GM21423 (cell line): ENCODE measurements at regions not wholly inside any gene's neighbourhood (a gene's known extent, or its start where the extent isn't known, plus 50 kb on each side); places are given as distances from the start of the nearest gene placed in this dataset.
A peak's percentile ranks its signal among the peaks of the same experiment; 100 is the strongest.

Experiments used
- ATAC-seq: cut with Tn5 transposase; IDR thresholded peaks from one replicate; pipeline ENCODE4 v1.9.1; 2021; ENCODE audit warnings: mild to moderate bottlenecking, moderate library complexity; ENCODE audit not compliant: unreplicated experiment

DNA sequence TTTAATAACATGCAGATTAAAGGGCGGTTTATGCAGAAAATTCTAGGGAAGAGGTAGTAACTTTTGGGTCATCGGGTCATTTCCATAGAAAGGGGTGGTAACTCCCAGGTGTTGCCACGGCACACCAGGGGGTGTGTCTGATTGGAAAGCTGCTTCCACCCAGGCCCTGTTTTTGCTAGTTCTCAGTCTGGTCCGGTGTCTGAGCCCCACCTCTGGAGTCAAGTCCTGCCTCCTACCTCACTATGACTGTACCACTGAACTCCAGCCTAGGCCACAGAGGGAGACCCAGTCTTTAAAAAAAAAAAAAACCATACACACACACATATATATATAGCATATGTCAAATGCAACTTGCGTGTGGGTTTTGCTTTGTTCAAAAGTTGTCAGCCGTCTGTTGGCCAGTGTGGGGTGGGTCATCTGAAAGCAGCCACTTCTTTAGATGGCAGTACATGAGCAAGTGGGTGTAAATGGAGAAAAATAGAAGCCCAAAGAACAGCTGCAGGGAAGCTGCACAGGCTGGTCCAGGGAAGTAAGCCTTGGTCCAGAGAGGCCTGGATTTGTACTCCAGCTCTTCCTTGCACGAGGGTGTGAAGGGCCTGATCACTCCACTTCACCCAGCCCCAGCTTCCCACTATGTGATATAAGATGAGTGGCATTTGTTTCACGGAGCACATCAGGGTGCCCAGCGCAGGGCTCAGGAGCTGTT, 110.7 kb upstream of the SPRY4 start:
- ATAC-seq = no peak

DNA sequence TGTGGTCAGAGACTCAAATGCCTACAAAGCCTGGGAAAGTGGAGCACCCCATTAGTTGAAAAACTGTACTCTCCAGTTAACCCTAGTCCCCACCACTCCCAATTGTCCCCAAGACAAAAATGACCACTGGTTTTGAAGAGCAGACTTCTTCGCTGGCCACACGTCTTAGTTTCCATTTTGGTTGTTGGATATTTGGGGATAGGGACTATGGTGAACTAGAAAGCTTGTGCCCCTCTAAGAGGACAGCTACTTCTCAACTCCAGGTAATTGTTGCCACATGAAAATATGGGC, 109.4 kb upstream of the SPRY4 start:
- no peak for ATAC-seq

DNA sequence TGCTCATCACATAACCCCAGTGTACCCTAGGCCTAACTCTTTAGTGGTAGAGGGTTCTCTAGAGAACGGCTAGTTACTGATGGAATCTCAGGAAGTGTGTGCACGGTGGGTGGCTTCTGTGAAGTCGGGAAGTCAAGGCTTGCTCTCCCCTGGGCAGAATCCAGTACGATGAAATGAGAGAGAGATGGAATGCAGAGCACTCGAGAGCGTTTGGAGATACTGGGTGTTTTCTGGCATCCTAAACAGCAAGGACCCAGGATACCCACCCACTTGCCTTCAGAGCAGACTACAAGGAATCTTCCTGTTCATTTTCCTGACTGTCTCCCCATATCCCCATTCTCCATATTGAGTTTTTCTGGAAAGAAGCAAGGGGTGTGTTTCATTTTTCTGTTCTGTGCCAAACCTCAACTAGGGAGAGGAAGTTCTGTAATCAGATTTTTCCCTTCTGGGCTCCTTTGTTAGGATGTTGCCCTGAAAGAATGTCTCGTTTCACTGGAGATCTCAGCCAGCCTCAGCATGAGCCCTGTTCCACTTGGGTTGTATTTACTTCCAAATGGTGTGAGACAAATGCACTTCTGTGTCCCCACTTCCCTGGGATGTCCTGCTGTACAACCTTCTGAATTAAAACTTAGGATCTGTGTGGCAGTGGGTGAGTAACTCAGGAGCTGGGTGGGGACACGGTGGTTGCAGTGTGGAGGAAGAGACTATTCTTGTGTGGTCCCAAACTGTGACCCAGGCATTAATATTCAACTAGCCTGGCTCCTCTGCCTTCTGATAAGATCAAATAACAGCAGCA, 108.9 kb upstream of the SPRY4 start:
- ATAC-seq = no peak

DNA sequence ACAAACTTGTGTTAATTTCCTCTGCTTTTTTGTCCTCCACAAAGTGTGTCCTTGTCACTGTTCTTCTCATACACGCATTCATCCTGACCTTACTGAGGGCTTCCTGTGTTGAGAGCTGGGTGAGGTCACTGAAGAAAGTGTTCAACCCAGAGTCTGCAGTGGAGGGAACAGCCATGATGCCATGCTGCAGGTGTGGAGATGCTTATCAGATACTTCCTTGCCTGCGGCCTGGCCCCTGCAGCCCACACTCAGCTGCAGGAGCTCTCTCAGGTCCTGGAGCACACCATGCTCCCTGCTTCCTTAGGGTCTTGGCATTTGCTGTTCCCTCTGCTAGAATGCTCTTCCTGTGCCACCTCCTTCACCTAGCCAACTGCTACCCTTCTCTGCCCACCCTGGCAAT, 108.1 kb upstream of the SPRY4 start:
- peak; percentile 65 for ATAC-seq

DNA sequence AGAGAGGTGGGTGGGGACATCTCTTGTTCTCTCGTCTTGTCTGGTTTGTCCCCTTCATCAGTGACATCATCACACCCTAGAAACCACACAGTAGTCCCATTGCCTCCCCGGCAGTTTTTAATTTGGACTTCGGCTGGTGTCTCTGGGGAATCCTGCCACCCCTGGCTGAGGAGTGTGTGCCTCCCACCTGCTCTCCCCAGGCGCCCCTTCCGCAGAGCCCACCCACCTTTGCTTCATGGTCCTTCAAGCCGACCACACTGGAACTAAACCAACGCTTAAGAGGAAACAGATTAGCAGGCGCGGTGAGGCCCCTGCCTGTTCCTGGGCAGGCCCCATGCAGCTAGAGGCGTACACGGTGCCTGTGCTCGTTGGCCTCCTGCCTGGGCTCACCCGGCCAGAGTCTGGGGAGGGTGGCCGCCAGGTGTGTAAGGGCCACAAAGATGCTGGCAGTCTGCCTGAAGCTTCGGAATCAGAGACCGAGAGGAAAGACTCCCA, 107.6 kb upstream of the SPRY4 start:
- peak; percentile 73 for ATAC-seq

DNA sequence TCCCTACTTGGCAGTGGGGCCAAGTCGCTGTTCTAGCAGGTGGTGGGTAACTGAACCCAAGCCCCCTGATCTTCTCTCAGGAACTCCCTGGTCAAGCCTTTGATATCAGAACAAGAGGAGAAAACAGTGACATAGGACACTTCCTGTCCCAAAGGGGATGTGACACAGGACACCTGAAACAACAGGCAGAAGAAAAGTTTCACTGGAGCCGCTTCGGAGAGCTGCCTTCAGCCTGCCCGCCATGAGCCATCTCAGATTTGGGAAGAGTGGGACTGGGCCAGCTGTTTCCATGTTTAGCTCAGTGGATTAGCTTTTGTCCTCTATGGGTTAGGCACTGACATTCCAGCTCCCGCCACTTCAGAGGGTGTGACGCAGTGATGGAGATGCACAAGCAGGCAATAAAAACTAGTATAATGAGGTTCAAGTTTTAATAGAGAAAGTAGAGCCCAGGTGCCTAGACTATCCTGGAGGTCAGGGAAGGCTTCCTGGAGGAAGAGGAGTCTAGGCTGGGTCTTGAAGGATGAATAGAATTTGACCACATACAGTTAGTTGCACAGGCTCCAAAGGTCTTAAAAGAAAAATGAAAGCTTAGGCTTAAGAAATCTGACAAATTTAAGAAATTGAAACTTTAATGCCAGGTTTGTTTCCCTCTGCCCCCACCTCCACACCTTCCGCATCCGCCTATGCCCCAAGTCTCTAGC, 104.1 kb upstream of the SPRY4 start:
- no peak for ATAC-seq

DNA sequence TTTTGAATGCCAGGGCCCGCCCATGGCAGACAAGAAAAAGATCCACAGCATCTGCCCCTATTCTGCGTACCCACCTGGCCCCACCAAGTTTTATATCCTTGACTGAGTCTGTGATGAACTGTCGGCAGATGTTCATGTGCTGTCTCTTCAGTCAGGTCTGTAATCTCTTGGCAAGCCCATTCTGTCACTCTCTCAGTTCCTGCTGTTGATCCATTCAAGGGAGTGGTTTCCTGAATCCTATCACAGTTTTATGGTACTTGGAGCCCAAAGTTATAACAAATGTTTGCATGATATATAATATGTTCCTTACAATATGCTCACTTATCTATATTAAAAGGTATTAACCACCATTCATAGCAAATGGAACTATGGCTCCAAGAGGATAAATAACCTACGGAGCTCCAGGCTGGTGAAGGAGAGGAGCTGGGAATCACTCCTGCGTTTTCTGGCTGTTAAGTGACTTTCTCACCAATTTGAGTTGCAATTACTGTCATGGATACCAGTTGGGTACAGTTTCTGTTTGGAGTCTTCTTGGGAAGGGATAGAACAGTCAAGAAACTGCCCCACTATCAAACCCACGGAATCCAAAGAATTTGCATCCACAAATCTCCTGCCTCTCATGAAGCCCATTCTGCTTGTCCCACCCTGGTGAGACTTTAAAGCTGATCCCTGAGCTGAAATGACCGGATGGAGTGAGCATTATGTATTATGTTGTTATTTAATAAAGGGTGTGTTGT, 103.4 kb upstream of the SPRY4 start:
- ATAC-seq = no peak

DNA sequence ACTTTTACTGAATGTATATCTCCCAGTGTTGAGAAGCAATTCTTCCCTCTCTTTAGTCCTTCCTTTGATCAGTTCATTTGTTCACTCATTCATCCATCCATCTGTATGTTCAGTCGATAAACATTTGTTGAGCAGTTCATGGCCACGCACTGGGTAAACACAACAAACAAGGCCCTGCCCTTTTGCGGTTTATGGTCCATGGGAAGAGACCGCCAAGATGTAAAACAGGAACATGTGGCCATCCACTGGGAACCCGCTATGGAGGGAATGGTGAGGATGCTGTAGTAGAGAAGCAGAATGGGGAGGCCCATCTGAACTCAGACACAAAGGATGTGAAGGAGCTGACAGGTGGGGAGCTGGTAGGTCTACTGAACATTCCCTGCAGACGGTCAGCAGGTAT, 102.7 kb upstream of the SPRY4 start:
- no peak for ATAC-seq

DNA sequence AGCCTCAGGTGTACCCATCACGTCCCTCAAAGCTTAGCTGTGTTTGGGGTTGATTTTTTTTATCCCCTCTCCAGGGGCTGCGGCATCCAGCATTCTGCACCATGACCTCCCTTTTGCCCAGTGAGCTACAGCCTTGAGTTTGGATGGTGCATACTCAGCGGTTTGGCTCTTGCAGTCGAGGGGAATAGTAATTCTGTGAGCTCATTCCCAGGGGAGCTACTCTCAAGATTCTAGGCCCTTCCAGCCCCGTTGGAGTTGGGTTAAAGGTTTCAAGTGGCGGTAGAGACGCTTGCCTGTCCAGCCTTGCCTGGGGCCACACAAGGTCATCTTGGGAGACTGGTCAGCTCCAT, 102.2 kb upstream of the SPRY4 start:
- ATAC-seq = no peak

DNA sequence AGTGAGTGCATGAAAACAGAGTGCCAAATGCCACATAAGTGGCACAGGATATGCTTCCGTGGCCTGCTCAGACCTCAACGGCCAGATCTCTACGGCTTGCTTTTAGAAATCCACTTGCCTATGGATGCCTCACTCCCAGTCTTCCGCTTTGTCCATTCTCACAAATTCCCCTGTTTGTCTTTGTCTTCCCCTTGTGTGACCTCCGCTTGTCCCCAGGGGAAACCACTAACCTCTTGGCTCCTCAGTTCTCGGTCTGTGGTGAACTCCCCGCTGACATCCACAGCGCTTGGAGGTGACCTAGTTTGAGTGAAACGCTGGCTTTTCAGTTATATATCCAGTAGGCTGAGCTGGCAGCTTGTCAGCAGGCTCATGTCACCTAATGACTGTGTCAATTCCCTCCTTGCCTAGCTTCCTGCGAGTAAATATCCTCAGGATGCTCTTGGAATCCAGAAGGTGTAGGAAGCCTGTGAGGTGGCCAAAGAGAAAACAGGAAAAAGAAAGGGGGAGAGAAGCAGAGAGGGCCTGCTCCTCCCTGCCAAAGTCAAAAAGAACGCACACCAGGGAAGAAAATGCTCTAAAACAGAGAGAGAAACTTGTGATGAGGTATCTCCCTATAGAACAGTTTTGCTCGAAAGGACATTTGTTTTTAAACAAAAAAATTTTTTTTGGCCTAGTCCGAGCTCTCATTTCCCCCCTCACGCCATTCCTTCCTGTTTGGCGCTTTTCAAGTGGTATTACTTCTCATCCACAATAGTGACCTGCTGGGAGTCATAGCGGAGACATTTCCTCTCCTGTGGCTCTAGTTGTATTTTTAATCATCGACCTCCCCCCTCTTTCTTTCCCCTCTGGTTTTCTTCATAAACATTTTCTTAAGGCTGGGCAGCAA, 101.6 kb upstream of the SPRY4 start:
- peak; percentile 46 for ATAC-seq

DNA sequence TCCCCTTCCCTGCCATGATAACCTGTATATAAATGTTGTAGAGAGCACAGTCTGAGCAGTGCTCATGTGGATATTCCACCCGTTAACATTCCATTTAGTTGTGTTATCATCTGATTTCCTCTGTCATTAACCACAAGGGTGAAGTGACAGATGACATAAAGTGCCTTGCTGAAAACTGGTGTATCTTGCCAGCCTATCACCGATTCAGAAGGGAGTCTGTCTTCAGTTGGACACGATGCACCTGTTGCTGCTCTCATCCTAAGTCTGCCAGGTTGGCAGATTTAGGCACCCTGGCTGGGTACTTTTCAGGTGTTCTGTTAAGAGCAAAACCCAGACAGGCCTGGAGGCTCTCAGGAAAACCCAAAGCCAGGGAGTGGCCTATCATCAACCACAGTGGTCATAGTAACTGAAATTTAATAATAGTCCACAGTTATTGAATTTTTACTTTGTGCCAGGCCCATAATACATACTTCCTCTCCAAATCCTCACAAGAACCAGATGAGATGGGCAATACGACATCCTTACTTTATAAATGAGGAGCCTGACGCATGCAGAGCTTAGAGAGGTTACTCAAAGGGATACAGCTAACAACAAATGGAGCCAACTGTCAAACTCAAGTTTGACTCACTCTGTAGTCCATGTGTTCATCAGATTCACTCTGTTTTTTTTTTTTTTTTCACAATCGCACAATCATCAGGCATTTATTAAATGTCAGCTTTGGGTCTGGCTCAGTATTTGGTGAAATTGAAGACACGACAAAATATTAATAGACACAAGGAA, 100.7 kb upstream of the SPRY4 start:
- no peak for ATAC-seq

DNA sequence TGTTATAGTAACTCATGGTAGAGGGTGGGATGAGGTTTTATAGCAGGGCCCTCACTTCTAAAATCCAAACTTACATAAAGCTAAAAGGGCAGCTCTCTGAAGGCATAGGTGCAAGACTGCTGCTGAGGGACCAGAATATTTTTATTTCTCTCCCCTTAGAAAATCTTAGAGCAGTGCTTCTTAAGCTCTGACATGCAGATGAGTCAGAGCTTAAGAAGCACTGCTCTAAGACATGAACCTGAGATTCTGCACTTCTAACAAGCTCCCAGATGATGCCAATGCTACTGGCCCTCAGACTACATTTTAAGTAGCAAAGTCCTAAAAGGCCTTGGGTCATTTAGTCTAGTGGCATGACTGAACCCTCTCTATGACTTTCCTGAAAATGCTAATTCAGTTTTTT, 97.6 kb upstream of the SPRY4 start:
- no peak for ATAC-seq

DNA sequence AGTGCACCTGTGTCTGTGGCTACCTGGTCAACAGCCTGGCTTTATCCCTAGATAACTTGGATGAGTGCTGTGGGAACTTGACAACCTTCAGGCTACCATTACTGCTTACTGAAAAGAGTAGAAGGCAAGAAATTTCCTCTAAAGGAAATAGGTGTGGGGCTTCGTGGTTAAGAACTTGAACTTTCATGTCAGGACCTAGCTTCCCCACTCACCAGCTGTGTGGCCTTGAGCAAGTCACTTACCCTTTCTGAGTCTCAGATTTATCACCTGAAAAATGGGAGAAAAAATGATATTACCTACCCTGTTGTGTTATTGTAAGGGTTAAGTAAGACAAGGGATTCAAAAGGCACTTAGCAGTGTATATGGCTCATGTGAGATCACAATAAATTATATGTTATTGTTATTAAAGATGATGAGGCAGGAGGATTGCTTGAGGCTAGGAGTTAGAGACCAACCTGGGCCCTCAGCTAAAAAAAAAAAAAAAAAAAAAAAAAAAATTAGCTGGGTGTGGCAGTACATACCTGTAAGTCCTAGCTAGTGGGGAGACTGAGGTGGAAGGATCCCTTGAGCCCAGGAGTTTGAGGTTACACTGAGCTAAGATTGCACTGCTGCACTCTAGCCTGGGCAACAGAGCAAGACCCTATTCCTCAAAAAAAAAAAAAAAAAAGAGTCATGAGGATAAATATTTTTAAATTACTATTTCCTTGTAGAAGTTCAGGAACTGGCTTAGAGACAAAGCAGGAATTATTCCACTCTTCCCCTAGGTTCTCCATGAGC, 97.0 kb upstream of the SPRY4 start:
- ATAC-seq = no peak

DNA sequence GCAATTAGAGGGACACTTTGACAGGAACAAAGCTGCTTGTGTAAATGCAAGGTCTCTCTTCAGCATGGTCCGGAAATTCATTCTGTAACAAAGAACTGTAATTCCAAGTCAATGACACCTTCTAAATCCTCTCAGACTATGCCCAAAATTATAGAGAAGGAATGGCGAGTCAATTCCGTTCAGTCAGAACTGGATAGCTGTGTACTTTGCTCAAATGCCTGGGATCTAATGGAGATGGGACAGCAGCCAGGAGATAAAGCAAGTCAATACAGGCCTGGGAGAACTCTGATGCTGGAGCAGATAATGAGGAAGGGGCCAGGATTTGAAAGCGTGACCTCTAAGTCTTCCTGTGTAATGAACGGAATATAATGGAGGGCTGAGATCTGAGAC, 96.4 kb upstream of the SPRY4 start:
- ATAC-seq = no peak

DNA sequence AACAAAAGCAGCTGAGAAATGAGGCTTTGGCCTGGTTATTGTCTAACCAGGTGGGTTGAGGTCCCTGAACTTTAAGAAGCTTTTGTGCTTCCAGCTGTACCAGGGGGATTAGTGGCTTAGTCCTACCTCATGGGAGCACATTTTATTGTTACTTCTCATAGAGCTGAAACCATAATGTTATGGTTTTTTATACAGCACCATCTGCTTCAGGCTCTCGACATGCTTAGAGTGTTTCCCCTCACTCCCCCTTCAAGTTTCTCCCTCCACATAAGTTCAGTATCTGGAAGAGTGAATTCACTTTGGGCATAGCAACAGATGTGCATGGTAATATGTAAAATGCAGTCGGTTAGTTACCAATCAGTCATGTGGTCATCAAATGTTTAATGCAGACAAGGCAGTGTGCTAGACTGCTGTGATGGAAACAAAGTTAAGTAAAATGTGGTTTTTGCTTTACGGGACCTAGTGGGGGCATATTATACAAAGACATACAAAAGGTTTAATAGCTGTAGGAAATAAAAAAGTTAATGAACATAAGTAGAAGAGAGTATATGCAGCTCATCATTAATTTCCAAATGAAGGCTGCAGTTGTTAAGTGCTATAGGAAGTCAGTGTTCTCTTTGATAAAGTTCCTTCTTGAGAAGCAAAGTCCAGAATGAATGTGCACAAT, 95.9 kb upstream of the SPRY4 start:
- no peak for ATAC-seq

DNA sequence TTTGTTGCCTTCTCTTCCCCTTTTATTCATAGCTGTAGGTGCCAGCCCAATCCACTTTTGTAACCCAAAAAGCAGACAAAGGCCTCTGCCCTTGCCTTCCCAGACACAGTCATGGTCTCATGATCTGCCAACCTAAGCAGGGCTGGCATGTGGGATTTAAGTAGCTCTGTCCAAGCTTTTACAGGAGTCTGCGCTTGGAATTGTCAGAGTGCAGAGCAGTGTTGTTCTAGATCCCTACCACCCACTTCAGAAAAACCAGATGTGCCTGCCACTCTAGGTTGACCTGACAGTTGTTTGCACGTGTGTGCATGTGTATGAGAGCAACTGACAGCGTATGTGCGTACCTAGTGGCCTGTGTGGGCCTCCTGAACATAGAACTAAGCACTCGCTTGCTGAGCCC, 87.8 kb upstream of the SPRY4 start:
- no peak for ATAC-seq

DNA sequence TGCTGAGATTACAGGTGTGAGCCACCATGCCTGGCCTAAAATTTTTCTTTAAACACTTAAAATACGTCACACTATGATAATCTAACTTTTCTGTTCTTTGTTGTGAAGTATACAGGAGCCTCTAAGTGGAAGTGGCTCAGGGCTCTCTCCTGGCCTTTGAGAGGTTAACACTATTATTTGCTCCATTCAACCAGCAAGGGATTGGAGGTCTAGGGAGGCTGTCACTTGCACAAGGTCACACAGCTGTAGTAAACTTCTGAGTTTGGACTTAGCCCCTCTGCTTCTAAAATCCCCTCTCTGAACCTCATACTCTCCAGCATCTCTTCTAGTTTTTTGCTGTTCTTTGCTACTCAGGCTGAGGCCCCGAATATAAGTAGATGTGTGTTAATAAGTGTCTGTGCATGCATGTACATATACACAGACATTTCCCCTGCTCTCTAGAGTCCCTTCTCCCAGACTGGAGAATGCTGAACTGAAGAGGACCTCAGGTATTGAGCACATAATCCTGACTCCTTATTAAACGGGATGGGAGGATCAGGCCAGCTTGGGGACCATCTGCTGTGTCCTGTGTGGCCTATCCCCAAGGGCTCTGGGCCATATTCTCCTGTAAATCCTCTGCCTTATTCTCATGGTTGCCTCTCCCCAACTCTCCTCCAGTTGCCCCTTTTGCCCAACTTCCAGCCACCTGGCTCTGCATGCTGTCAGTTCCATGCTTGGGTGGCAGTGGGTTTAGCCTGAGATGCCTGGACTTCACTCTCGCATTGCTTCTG, 87.0 kb upstream of the SPRY4 start:
- no peak for ATAC-seq

DNA sequence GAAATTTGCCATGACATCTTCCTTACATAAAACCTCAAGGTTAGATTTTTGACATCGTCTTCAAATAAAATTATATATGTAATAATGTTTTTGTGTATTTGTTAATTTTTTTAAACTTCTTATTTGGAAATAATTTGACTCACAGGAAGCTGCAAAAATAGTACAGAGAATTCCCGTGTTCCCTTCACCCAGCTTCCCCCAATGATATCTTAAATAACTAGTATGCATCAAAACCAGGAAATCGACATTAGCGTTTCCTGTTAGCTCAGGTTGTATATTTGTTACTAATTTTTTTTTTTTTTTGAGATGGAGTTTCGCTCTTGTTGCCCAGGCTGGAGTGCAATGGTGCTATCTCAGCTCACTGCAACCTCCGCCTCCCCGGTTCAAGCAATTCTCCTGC, 86.3 kb upstream of the SPRY4 start:
- ATAC-seq = no peak
